HEK293 (cell line): ENCODE measurements at regions not wholly inside any gene's neighbourhood (a gene's known extent, or its start where the extent isn't known, plus 50 kb on each side); places are given as distances from the start of the nearest gene placed in this dataset.

ENCODE experiments used
- CTCF ChIA-PET: fragments of 350-600 bp; formaldehyde crosslinking; extraction: SDS; loops from one replicate; lab custom pipeline; 2021; ENCODE audit warnings: antibody characterized with exemption; lab: Yijun Ruan, JAX
- POLR2A ChIA-PET: fragments of 300-600 bp; formaldehyde crosslinking; extraction: SDS; loops from one replicate; lab custom pipeline; 2020; ENCODE audit warnings: antibody characterized with exemption, inconsistent platforms; lab: Yijun Ruan, JAX
- H3K27ac ChIP-seq: fragments of 200-500 bp; sonication (Bioruptor generic); 2 replicates; pipeline ENCODE4 v1.5.1; 2014; ENCODE audit warnings: low read depth, low read length, control low read depth, inconsistent platforms; ENCODE audit errors: extremely low read depth
- H3K36me3 ChIP-seq, 2 experiments: fragments of 200-500 bp in 1 of 2; sonication (Bioruptor generic) in 1 of 2; 1 replicate in 1 of 2; 2 replicates in 1 of 2; pipeline ENCODE4 v1.5.1; 2014 to 2017; ENCODE audit warnings: inconsistent platforms in 2 of 2, low read length in 2 of 2; ENCODE audit not compliant: control insufficient read depth in 2 of 2, insufficient read depth in 1 of 2
- H3K4me1 ChIP-seq: fragments of 200-500 bp; sonication (Bioruptor generic); 2 replicates; pipeline ENCODE4 v1.5.1; 2014; ENCODE audit warnings: mild to moderate bottlenecking, low read length, inconsistent platforms; ENCODE audit not compliant: control insufficient read depth, insufficient read depth
- H3K4me3 ChIP-seq: 2 replicates; pipeline ENCODE4 v1.5.1; 2011; ENCODE audit warnings: low read depth, mild to moderate bottlenecking, control low read depth, low read length, moderate library complexity
- H3K9me3 ChIP-seq: fragments of 200-500 bp; sonication (Bioruptor generic); 2 replicates; pipeline ENCODE4 v1.5.1; 2014; ENCODE audit warnings: low read depth, low read length, inconsistent platforms; ENCODE audit not compliant: control insufficient read depth, insufficient read depth
- BCL11B ChIP-seq: fragments of 450-650 bp; formaldehyde crosslinking; IDR thresholded peaks from 2 replicates; pipeline ENCODE4 v1.5.1; 2016; ENCODE audit warnings: low read depth, missing biosample characterization, missing genetic modification characterization
- FEZF1 ChIP-seq: fragments of 450-650 bp; formaldehyde crosslinking; IDR thresholded peaks from 2 replicates; pipeline ENCODE4 v1.5.1; 2016; ENCODE audit warnings: missing biosample characterization, missing genetic modification characterization
- GLIS2 ChIP-seq: fragments of 450-650 bp; formaldehyde crosslinking; IDR thresholded peaks from 2 replicates; pipeline ENCODE4 v1.5.1; 2016; ENCODE audit warnings: missing biosample characterization, missing genetic modification characterization
- KLF17 ChIP-seq: fragments of 450-650 bp; formaldehyde crosslinking; IDR thresholded peaks from 2 replicates; pipeline ENCODE4 v1.5.1; 2016; ENCODE audit warnings: missing biosample characterization, missing genetic modification characterization
- PRDM10 ChIP-seq: fragments of 450-650 bp; formaldehyde crosslinking; IDR thresholded peaks from 2 replicates; pipeline ENCODE4 v1.5.1; 2016; ENCODE audit warnings: missing biosample characterization, missing genetic modification characterization
- SP7 ChIP-seq: fragments of 450-650 bp; formaldehyde crosslinking; IDR thresholded peaks from 2 replicates; pipeline ENCODE4 v1.5.1; 2016; ENCODE audit warnings: missing biosample characterization, missing genetic modification characterization
- YY1 ChIP-seq: fragments of 450-650 bp; formaldehyde crosslinking; IDR thresholded peaks from 2 replicates; pipeline ENCODE4 v1.5.1; 2018; ENCODE audit warnings: missing biosample characterization, missing genetic modification characterization
- ZBTB10 ChIP-seq: fragments of 450-650 bp; formaldehyde crosslinking; IDR thresholded peaks from 2 replicates; pipeline ENCODE4 v1.5.1; 2016; ENCODE audit warnings: missing biosample characterization, missing genetic modification characterization
- ZBTB21 ChIP-seq: fragments of 450-650 bp; formaldehyde crosslinking; IDR thresholded peaks from 2 replicates; pipeline ENCODE4 v1.5.1; 2017; ENCODE audit warnings: missing biosample characterization, missing genetic modification characterization
- ZFP37 ChIP-seq: fragments of 450-650 bp; formaldehyde crosslinking; IDR thresholded peaks from 2 replicates; pipeline ENCODE4 v1.5.1; 2016; ENCODE audit warnings: missing biosample characterization, missing genetic modification characterization
- ZNF112 ChIP-seq: fragments of 450-650 bp; formaldehyde crosslinking; IDR thresholded peaks from 2 replicates; pipeline ENCODE4 v1.5.0; 2017; ENCODE audit warnings: missing biosample characterization, missing genetic modification characterization
- ZNF114 ChIP-seq: fragments of 450-650 bp; formaldehyde crosslinking; IDR thresholded peaks from 2 replicates; pipeline ENCODE4 v1.5.0; 2017; ENCODE audit warnings: missing biosample characterization, missing genetic modification characterization
- ZNF239 ChIP-seq: fragments of 450-650 bp; formaldehyde crosslinking; IDR thresholded peaks from 2 replicates; pipeline ENCODE4 v1.5.1; 2016; ENCODE audit warnings: missing biosample characterization, missing genetic modification characterization
- ZNF280D ChIP-seq: fragments of 450-650 bp; formaldehyde crosslinking; IDR thresholded peaks from 2 replicates; pipeline ENCODE4 v1.5.1; 2016; ENCODE audit warnings: missing biosample characterization, missing genetic modification characterization
- ZNF302 ChIP-seq: fragments of 450-650 bp; formaldehyde crosslinking; IDR thresholded peaks from 2 replicates; pipeline ENCODE4 v1.5.1; 2016; ENCODE audit warnings: missing biosample characterization, missing genetic modification characterization, low read depth
- ZNF335 ChIP-seq: fragments of 450-650 bp; formaldehyde crosslinking; conservative IDR thresholded peaks from 2 replicates; pipeline ENCODE4 v1.5.1; 2016; ENCODE audit warnings: missing biosample characterization, missing genetic modification characterization
- ZNF473 ChIP-seq: fragments of 450-650 bp; formaldehyde crosslinking; IDR thresholded peaks from 2 replicates; pipeline ENCODE4 v1.5.1; 2017; ENCODE audit warnings: missing biosample characterization, missing genetic modification characterization
- ZNF544 ChIP-seq: fragments of 450-650 bp; formaldehyde crosslinking; IDR thresholded peaks from 2 replicates; pipeline ENCODE4 v1.5.0; 2017; ENCODE audit warnings: missing biosample characterization, missing genetic modification characterization
- ZNF548 ChIP-seq: fragments of 450-650 bp; formaldehyde crosslinking; IDR thresholded peaks from 2 replicates; pipeline ENCODE4 v1.5.1; 2016; ENCODE audit warnings: missing biosample characterization, missing genetic modification characterization
- ZNF596 ChIP-seq: fragments of 450-650 bp; IDR thresholded peaks from 2 replicates; pipeline ENCODE4 v1.5.0; 2018; ENCODE audit warnings: missing biosample characterization, mild to moderate bottlenecking, missing genetic modification characterization, moderate library complexity
- ZNF629 ChIP-seq: fragments of 450-650 bp; formaldehyde crosslinking; IDR thresholded peaks from 2 replicates; pipeline ENCODE4 v1.5.1; 2017; ENCODE audit warnings: missing biosample characterization, missing genetic modification characterization
- ZNF768 ChIP-seq: fragments of 450-650 bp; formaldehyde crosslinking; IDR thresholded peaks from 2 replicates; pipeline ENCODE4 v1.5.1; 2018; ENCODE audit warnings: missing biosample characterization, mild to moderate bottlenecking, missing genetic modification characterization
- ZNF791 ChIP-seq: fragments of 450-650 bp; formaldehyde crosslinking; IDR thresholded peaks from 2 replicates; pipeline ENCODE4 v1.5.1; 2016; ENCODE audit warnings: missing biosample characterization, missing genetic modification characterization
- ZNF792 ChIP-seq: fragments of 450-650 bp; formaldehyde crosslinking; IDR thresholded peaks from 2 replicates; pipeline ENCODE4 v1.5.1; 2016; ENCODE audit warnings: missing biosample characterization, missing genetic modification characterization
- ZNF837 ChIP-seq: fragments of 450-650 bp; formaldehyde crosslinking; IDR thresholded peaks from 2 replicates; pipeline ENCODE4 v1.5.1; 2016; ENCODE audit warnings: missing biosample characterization, missing genetic modification characterization
- ZSCAN16 ChIP-seq: fragments of 450-650 bp; formaldehyde crosslinking; IDR thresholded peaks from 2 replicates; pipeline ENCODE4 v1.5.1; 2016; ENCODE audit warnings: missing biosample characterization, missing genetic modification characterization
- TF ChIP-seq, protein P1 (sequence below): fragments of 450-650 bp; formaldehyde crosslinking; IDR thresholded peaks from 2 replicates; pipeline ENCODE4 v1.5.1; 2016; ENCODE audit warnings: missing biosample characterization, missing genetic modification characterization

DNA sequence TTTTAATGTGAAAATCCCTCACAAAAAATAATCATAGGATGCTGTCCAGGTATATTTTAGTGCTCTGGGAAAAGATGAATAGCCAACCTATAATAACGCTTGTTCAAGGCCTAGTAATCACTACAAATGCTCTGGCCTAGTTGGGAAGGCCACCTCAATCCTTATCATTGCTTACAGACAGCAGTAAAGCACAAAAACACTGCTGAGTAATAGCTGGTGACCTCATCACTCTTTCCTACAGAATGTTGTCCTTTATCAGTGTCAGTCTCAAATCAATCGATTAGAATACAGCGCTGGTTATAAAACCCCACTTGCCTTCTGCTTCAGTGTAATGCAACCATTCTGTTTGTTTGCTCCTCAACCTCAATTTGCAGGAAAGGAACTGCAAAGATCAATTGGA lies 72.6 kb upstream of the STEAP1 start (continued):
- TF ChIP-seq ZNF837 (tag by site-specific recombination) (no peak), YY1 (tag by site-specific recombination) (no peak), ZNF544 (tag by site-specific recombination) (no peak), ZNF335 (no peak), ZNF768 (tag by site-specific recombination) (no peak), PRDM10 (no peak), ZNF548 (tag by site-specific recombination) (no peak), ZSCAN16 (tag by site-specific recombination) (no peak), ZBTB21 (no peak)
- TF ChIP-seq, protein P1, sequence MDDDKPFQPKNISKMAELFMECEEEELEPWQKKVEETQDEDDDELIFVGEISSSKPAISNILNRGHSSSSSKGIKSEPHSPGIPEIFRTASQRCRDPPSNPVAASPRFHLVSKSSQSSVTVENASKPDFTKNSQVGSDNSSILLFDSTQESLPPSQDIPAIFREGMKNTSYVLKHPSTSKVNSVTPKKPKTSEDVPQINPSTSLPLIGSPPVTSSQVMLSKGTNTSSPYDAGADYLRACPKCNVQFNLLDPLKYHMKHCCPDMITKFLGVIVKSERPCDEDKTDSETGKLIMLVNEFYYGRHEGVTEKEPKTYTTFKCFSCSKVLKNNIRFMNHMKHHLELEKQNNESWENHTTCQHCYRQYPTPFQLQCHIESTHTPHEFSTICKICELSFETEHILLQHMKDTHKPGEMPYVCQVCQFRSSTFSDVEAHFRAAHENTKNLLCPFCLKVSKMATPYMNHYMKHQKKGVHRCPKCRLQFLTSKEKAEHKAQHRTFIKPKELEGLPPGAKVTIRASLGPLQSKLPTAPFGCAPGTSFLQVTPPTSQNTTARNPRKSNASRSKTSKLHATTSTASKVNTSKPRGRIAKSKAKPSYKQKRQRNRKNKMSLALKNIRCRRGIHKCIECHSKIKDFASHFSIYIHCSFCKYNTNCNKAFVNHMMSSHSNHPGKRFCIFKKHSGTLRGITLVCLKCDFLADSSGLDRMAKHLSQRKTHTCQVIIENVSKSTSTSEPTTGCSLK (tag by site-specific recombination): no peak

GRCh38 chr7:90092506-90092905 lies 61.8 kb upstream of the STEAP1 start:
- CTCF ChIA-PET: no interaction called here
- no peaks in the 10 kb centered on the region for H3K4me1 ChIP-seq
- H3K4me3 ChIP-seq: no peak overlapping the region
- H3K9me3 ChIP-seq: no peaks in the 10 kb centered on the region
- H3K27ac ChIP-seq: no peak overlapping the region
- POLR2A ChIA-PET: no interaction called here
- no peaks in the 10 kb centered on the region for H3K36me3 ChIP-seq
- no peak for TF ChIP-seq ZFP37 (tag by site-specific recombination)
- no peak for TF ChIP-seq FEZF1
- TF ChIP-seq KLF17 (tag by site-specific recombination): no peak
- no peak for TF ChIP-seq ZNF239 (tag by site-specific recombination)
- no peak for TF ChIP-seq BCL11B (tag by site-specific recombination)
- no peak for TF ChIP-seq ZNF629 (tag by site-specific recombination)
- no peak for TF ChIP-seq ZNF112 (tag by site-specific recombination)
- TF ChIP-seq ZNF280D: no peak
- TF ChIP-seq SP7 (tag by site-specific recombination): no peak
- no peak for TF ChIP-seq ZNF791
- no peak for TF ChIP-seq ZNF792 (tag by site-specific recombination)
- no peak for TF ChIP-seq ZNF596 (tag by site-specific recombination)
- no peak for TF ChIP-seq GLIS2
- no peak for TF ChIP-seq ZNF473 (tag by site-specific recombination)
- no peak for TF ChIP-seq ZBTB10 (tag by site-specific recombination)
- TF ChIP-seq ZNF114 (tag by site-specific recombination): no peak
- TF ChIP-seq ZNF302 (tag by site-specific recombination): no peak
